HG03103 (cell line): ENCODE measurements at regions not wholly inside any gene's neighbourhood (a gene's known extent, or its start where the extent isn't known, plus 50 kb on each side); places are given as distances from the start of the nearest gene placed in this dataset.

Experiments used
- ATAC-seq: cut with Tn5 transposase; IDR thresholded peaks from one replicate; pipeline ENCODE4 v1.9.1; 2021; ENCODE audit warnings: low read depth; ENCODE audit not compliant: unreplicated experiment

DNA sequence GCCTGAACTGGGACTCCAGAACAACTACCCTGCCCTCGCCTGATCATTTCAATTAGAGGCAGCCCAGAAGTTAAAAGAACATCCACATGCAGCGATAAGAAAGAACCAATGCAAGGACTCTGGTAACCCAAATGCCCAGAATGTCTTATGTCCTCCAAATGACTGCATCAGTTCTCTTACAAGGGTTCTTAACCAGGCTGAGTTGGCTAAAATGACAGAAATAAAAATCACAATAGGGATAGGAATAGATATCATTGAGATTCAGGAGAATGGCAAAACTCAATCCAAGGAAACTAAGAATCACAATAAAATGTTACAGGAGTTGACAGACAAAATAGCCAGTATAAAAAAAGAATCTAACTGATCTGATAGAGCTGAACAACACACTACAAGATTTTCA lies 80.1 kb upstream of the PTGFR start:
- no peak for ATAC-seq

DNA sequence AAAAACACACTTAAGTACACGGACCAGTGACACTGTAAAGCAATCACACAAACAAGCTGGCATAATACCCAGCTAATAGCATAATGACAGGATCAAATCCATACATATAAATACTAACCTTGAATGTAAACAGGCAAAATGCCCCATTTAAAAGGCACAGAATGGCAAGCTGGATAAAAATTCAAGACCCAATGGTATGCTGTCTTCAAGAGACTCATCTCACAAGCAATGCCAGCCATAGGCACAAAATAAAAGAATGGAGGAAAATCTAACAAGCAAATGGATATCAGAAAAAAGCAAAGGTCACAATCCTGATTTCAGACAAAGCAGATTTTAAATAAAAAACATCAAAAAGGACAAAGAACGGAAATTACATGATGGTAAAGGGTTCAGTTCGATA lies 79.1 kb upstream of the PTGFR start:
- ATAC-seq, result no peak

DNA sequence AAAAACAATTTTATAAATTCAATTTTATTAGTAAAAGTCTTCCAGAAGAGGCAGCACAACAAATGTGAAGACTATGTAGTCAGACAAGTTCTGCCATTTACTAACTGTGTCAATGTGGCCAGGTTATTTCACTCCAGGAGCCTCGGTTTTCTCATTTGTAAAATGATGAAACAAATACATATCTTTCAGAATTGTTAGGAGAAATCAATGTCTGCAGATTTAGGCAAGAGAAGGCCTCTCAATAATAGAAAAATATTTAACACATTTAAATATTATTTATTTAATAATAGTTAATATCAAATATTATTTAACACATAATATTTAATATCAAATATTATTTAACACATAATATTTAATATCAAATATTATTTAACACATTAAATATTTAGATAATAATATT lies 75.6 kb upstream of the PTGFR start:
- ATAC-seq, result no peak

DNA sequence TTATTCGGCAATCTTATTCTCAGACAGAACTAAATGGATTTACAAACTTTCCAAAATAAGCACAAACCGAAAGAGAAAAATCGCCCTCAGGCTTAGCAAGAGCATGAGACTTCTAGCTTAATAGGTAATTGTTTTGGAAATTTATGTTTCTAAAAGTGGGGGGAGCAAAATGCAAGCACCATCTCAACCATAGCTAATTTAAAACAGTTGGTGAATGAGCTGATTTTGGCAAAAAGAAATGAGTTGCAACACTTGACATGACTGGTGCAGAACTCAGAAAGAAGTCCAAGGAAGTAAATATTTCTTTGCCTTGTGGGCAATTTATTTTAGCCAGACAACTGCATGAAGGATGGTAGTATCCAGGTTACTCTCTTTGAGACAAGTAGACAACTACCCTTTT lies 71.5 kb upstream of the PTGFR start:
- no peak for ATAC-seq

DNA sequence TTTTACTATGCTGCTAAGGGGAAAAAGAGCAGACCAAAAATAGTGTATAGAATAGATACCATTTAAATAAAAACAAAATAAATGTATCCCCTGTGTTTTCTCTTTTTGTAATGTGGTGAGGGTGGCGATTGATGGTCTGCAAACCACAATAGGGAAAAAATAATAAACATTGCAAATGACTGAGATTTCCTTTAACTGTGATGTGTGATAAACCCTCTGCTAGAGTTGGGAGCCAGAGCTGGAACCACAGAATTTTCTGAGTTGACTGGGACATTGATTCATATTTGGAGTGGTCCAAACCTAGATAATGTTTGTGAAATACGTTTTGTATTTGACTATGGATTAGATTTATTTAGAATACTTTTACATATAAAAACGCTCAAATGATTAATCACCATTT lies 70.6 kb upstream of the PTGFR start:
- no peak for ATAC-seq

DNA sequence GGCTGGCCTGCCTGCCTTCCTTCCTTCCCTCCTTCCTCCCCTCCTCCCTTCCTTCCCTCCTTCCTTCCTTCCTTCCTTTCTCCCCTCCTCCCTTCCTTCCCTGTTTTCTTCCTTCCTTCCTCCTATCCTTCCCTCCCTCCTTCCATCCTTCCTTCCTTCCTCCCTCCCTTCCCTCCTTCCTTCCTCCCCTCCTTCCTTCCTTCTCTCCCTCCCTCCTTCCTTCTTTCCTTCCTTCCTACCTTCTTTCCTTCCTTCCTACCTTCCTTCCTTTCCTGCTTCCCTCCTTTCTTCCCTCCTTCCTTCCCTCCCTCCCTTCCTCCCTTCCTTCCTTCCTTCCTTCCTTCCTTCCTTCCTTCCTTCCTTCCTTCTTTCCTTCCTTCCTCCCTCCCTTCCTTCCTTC lies 70.1 kb upstream of the PTGFR start:
- ATAC-seq, result no peak

DNA sequence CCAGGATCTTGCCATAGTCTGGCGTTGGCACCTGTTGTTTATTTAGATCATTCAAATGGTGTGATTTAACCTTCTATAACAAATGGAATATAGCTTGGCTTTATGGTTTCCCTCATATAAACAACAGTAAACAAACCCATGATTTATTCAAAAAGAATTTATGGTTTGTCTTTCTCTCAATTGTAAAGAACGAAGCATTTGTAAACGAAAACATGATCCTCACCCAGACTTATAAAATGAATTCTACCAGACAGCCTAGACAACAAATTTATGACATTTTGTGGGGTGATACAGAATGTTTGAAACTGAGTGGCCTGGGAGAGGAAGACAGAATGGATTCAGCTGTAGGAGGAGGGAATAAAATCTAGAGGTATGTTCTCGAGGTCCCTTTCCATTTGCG lies 66.1 kb upstream of the PTGFR start:
- ATAC-seq, result no peak

DNA sequence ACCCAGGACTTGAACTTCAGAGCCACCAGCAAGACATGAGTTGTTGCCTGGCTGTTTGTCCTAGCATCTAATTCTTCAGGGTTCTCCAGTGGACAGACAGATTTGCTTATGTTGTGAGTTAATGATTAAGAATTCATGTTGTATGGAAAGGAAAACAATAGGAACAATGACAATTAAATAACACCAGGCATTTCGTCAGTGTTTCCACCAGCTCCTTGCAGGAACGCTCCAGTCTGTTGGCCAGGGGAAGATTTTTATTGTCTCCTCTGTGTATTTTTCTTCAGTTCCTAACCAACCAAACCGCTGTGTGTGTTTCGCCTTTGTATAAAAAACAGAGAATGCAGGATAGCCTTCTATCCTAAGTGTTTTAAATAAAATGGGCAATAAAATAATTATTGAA lies 64.4 kb upstream of the PTGFR start:
- no peak for ATAC-seq

DNA sequence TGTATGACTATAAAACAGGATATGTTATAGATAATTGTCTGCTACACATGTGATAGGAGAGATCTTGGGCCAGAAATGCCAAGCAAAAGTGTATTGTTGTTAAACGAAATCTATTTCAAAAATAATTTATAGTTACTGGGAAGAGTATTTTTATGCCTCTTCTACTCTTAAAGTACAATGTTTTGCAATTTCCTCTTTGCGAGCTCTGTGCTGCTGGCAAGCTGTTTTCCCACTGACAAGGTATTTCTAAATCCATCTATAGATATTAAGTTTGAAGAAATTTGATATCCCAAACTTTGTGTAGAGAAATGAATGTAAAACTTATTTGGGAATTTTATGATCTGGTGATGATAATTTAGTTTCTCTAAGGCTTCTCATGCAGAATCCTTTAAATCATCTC lies 63.3 kb upstream of the PTGFR start:
- ATAC-seq, result no peak

DNA sequence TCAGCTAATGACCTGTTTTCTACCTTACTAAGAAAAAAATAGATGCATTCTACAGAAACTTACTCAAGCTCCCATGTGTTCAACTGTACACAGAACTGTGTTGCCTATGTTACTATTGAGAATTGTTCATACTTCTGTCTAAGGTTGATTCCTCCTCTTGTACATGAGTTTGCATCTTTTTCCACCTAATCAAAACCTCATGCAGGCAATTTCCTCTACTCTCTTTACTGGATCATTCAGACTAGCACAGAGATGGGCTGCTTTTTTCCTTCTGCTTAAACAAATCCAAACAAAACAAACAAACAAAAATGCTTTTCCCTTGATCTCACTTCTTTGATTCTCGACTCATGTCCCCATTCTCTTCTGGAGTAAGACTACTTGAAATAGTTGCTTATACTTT lies 58.8 kb upstream of the PTGFR start:
- no peak for ATAC-seq

DNA sequence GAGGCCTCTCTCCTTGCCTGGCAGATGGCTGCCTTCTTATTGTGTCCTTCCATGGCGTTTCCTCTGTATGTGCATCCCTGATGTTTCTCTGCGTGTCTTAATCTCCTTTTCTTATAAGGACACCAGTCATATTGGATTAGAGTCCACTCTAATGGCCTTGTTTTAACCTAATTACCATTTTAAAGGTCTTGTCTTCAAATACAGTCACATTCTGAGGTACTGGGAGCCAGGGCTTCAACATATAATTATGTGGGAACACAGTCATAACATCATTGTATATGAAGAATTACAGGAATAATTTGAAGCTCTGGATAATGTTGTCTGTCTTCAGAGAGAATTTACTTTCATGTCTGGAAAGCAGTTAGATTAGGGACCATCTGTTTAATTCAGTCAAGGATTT lies 56.4 kb upstream of the PTGFR start:
- ATAC-seq, result no peak

DNA sequence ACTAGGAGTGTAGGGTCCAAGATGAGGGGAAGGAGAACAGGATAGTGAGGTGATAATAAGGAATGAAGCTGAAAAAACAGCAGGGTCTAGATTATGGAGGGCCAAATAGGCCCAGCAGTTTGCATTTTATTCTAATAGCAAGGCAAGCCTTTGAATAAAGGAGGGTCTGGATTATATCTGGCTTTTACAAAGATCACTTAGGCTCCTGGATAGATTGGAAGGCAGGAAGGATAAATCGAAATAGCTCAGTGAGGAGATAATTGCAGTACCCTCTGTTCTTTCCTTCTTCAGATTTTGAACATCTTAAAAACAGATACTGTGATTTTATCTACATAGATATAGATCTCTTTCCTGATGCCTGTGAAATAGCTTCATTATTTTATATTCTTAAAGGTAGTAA lies 53.8 kb upstream of the PTGFR start:
- no peak for ATAC-seq

DNA sequence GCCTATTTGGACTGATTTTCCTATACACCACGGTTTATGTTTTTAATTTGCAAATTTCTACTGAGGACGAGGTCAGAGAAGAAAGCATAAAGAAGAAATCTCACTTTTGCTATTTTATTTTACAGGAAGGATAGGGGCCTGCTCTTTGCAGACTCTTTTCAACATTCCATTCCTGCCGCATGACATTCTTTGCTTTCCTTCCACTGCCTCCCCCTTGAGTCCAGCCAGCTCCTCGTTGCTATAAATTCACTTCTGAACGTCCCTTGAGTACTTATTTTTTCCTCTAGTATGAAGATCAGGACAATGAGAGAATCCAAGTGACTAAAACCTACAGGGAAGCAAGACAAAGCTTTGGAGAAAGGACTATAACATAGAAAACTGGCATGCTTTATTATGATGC lies 53.4 kb upstream of the PTGFR start:
- ATAC-seq, result no peak

DNA sequence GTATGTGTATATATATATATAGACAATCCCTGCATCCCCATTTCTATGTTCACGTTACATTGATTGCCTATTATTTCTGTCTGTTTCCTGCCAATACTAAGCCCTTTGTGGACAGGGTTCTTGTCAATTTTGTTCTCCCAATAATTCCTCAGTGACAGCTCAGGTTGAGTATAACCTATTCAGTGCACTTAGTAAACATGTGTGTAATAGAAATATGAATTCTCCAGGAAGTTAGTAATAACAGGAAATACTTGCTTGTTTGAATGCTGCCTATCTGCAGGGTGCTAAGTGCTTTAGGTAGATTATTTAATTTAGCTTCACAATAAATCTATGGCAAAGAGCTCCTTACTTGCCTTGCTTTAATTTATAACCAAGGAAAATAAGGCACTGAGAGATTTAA lies 52.8 kb upstream of the PTGFR start:
- no peak for ATAC-seq

DNA sequence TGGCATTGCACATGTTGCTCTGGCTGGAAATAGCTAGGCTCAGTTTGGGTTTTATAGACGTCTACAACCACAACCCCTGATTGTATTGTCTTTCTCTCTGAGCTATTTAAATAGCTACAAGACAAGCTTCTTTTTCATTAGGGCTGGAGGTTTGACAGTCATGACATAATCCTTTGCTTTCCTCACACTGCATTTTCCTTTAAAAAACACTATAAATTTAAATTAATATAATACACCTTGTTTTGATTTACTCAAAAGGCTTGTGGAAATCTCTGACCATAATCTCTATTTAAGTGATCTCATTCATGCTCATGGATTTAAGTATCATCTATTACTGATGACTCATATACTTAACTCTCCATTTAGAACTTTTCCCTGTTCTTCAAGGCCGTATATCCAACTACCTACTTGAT lies 50.4 kb upstream of the PTGFR start:
- ATAC-seq, result no peak
